H1 (cell line): ENCODE measurements at regions not wholly inside any gene's neighbourhood (a gene's known extent, or its start where the extent isn't known, plus 50 kb on each side); places are given as distances from the start of the nearest gene placed in this dataset.

Experiments used
- BRCA1 ChIP-seq: IDR thresholded peaks from 2 replicates; pipeline ENCODE4 v1.6.1; 2012; ENCODE audit warnings: low read depth, low read length, improper control_type of control experiment
- CTBP2 ChIP-seq: IDR thresholded peaks from 2 replicates; pipeline ENCODE4 v1.7.0; 2011; ENCODE audit warnings: borderline replicate concordance, mild to moderate bottlenecking, moderate library complexity, mixed read lengths, low read length; ENCODE audit not compliant: insufficient read depth, insufficient read length
- FOSL1 ChIP-seq: IDR thresholded peaks from 2 replicates; pipeline ENCODE4 v1.6.1; 2011; ENCODE audit warnings: mild to moderate bottlenecking, low read depth, low read length, moderate library complexity; ENCODE audit not compliant: insufficient read depth
- KDM1A ChIP-seq: fragments of 200-600, 300-600 bp; sonication (generic); IDR thresholded peaks from 2 replicates; pipeline ENCODE4 v1.7.1; 2016; ENCODE audit warnings: mild to moderate bottlenecking, low read length, borderline replicate concordance
- SIN3A ChIP-seq, 2 experiments: IDR thresholded peaks in 1 of 2; conservative IDR thresholded peaks in 1 of 2; 2 replicates each; pipeline ENCODE4 v1.6.1; 2011 to 2012; ENCODE audit warnings: low read length in 2 of 2, improper control_type of control experiment in 1 of 2, low read depth in 1 of 2, mild to moderate bottlenecking in 1 of 2
- SP1 ChIP-seq: IDR thresholded peaks from 2 replicates; pipeline ENCODE4 v1.6.1; 2011; ENCODE audit warnings: low read depth, low read length
- TF ChIP-seq, protein P1 (sequence below), 3 experiments: IDR thresholded peaks; 1 replicate in 2 of 3; 2 replicates in 1 of 3; pipeline versions ENCODE4 v1.5.1 to v1.6.1; 2011; ENCODE audit warnings: low read length in 3 of 3, mild to moderate bottlenecking in 3 of 3, inconsistent platforms in 2 of 3, low read depth in 1 of 3, moderate library complexity in 1 of 3; ENCODE audit not compliant: insufficient read depth in 1 of 3; ENCODE audit errors: control extremely low read depth in 1 of 3

DNA sequence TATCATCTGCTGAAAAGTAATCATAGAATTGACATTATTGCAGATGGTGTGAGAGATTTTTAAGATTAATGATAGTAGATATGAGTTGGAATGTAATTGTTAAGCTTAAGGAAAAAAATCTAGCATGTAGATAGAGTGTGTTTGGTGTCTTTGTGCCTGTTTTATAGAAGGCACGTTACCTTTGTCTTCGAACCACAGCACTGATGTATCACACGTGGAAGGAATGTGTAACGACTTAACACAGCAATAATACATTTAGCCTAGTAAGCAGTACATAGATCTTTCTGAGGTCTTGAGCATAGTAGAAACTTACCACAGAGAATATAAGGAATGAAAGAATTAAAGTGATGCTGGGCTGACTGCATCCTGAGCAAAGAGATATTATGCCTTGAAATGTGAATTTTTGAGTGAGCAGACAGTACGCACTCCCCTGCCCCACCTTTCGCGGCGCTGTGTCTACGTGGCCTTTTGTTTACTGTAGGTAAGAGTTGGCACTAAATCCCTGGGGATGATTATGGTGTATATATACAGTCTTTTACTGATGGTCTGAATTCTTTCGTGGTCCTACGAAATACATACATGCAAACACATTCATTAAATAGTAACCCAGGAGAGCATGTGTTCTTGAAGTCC is 217.6 kb upstream of the TOPAZ1 start:
- TF ChIP-seq, protein P1, sequence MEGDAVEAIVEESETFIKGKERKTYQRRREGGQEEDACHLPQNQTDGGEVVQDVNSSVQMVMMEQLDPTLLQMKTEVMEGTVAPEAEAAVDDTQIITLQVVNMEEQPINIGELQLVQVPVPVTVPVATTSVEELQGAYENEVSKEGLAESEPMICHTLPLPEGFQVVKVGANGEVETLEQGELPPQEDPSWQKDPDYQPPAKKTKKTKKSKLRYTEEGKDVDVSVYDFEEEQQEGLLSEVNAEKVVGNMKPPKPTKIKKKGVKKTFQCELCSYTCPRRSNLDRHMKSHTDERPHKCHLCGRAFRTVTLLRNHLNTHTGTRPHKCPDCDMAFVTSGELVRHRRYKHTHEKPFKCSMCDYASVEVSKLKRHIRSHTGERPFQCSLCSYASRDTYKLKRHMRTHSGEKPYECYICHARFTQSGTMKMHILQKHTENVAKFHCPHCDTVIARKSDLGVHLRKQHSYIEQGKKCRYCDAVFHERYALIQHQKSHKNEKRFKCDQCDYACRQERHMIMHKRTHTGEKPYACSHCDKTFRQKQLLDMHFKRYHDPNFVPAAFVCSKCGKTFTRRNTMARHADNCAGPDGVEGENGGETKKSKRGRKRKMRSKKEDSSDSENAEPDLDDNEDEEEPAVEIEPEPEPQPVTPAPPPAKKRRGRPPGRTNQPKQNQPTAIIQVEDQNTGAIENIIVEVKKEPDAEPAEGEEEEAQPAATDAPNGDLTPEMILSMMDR (IDR thresholded peaks at IDR 0.05; ENCODE audit: control extremely low read depth in 1 of 3, insufficient read depth in 1 of 3, low read depth in 1 of 3, low read length in 3 of 3), result no peak
- TF ChIP-seq SIN3A (conservative IDR thresholded peaks at IDR 0.05 in 1 of 2, IDR thresholded peaks at IDR 0.05 in 1 of 2; ENCODE audit: low read depth in 1 of 2, low read length in 2 of 2) (no peak), KDM1A (no peak), SP1 (no peak), CTBP2 (no peak), FOSL1 (no peak), BRCA1 (no peak)
